GM12873 (cell line): ENCODE measurements at regions not wholly inside any gene's neighbourhood (a gene's known extent, or its start where the extent isn't known, plus 50 kb on each side); places are given as distances from the start of the nearest gene placed in this dataset.

Experiments
- CTCF ChIP-seq: IDR thresholded peaks from 2 replicates; pipeline ENCODE4 v1.5.1; 2012; ENCODE audit warnings: low read depth, mild to moderate bottlenecking, moderate library complexity, low read length, control low read depth; ENCODE audit not compliant: insufficient read depth; ENCODE audit errors: missing control alignments

- TF ChIP-seq CTCF = no peak
Measured at GRCh38 chr15:38782156-38782555, 217.5 kb upstream of the RASGRP1 start.

- TF ChIP-seq CTCF = no peak
Measured at GRCh38 chr15:38788918-38789317, 224.3 kb upstream of the RASGRP1 start.

- no peak for TF ChIP-seq CTCF
Measured at GRCh38 chr15:38789566-38789965, 225.0 kb upstream of the RASGRP1 start.

- TF ChIP-seq CTCF = no peak
Measured at GRCh38 chr15:38793206-38793810, 228.7 kb upstream of the RASGRP1 start.

- TF ChIP-seq CTCF = no peak
Measured at GRCh38 chr15:38795471-38796245, 231.0 kb upstream of the RASGRP1 start.

- TF ChIP-seq CTCF = no peak
Measured at GRCh38 chr15:38796589-38796988, 232.0 kb upstream of the RASGRP1 start.

GRCh38 chr15:38809621-38810020 is 245.0 kb upstream of the RASGRP1 start:
- TF ChIP-seq CTCF = no peak
